Activated CD8-positive, alpha-beta memory T cell treated with anti-CD3 and anti-CD28 coated beads, Interleukin-2, amount 10 ng/mL, durations not matched to agents 7 days and 5 days (primary cell): ENCODE measurements at regions not wholly inside any gene's neighbourhood (a gene's known extent, or its start where the extent isn't known, plus 50 kb on each side); places are given as distances from the start of the nearest gene placed in this dataset.

Experiments
- ATAC-seq: fragments of 150-1000 bp; cut with Tn5 transposase; one replicate; pipeline ENCODE4 v1.10.0; 2021; ENCODE audit warnings: moderate library complexity
- CTCF ChIA-PET: fragments of 350-600 bp; sonication (Branson Sonifier 250); formaldehyde crosslinking; loops from one replicate; lab custom pipeline; 2021; ENCODE audit warnings: antibody characterized with exemption; lab: Charles Lee
- DNase-seq: peaks from one replicate; pipeline ENCODE4 v3.0.0-alpha.2; 2020
- H3K27ac Mint-ChIP-seq: one replicate; pipeline ENCODE4 v1.8.0; 2021; ENCODE audit warnings: mild to moderate bottlenecking, mixed read lengths
- H3K27me3 Mint-ChIP-seq: one replicate; pipeline ENCODE4 v1.8.0; 2021; ENCODE audit warnings: mixed read lengths
- H3K36me3 Mint-ChIP-seq: one replicate; pipeline ENCODE4 v1.8.0; 2021; ENCODE audit warnings: mild to moderate bottlenecking, mixed read lengths
- H3K4me1 Mint-ChIP-seq: one replicate; pipeline ENCODE4 v1.8.0; 2021; ENCODE audit warnings: mixed read lengths
- H3K4me3 Mint-ChIP-seq: one replicate; pipeline ENCODE4 v1.8.0; 2021; ENCODE audit warnings: mild to moderate bottlenecking, moderate library complexity, mixed read lengths
- H3K9me3 Mint-ChIP-seq: one replicate; pipeline ENCODE4 v1.8.0; 2022; ENCODE audit warnings: low read depth, mixed read lengths

DNA sequence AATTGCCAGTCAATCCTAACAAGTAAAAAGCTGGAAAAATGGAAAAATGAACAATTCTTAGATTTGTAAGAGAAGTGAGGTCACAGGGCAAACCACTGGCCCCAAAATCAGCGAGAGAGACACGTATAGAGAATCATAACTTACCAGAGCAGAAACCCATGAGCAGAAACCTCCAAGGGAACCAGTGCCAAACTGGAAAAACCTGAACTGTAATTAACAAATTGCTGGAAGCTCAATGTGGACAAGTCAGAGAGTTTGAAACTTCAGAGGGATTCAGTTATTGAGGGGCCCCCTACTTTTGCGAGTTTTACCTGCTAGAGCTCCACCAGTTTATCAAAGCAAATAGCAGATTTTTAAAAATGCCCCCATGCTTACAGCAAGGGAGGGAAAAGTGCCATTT lies 119.0 kb downstream of the C7orf25 start:
- Mint-ChIP-seq H3K27me3 (peaks cover 7% of the 10 kb centered on the region), H3K9me3 (no peaks in the 10 kb centered on the region), H3K36me3 (no peaks in the 10 kb centered on the region), H3K4me3 (no peak overlapping the region), H3K4me1 (no peaks in the 10 kb centered on the region), H3K27ac (no peak overlapping the region)
- ATAC-seq (no peak), DNase-seq (no peak)
- CTCF ChIA-PET, result no interaction called here

DNA sequence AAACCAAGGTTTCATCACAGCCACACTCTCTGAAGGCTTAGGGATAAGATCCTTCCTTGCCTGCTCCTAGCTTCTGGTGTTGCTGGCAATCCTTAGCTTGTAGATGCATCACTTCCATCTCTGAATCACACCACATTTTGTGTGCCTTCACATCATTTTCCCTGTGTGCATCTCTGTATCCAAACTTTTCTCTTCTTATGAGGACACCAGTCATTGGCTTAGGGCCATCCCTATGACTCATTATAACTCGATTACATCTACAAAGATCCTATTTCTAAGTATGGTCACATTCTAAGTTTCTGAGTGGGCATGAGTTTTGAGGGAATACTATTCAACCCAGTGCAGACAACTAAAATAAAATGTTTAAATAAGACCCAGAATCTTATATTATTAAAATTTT lies 121.7 kb downstream of the C7orf25 start:
- DNase-seq (no peak), ATAC-seq (no peak)
- Mint-ChIP-seq H3K36me3 (no peaks in the 10 kb centered on the region), H3K9me3 (no peaks in the 10 kb centered on the region), H3K4me1 (no peaks in the 10 kb centered on the region), H3K27ac (no peak overlapping the region), H3K4me3 (no peak overlapping the region), H3K27me3 (peaks cover 7% of the 10 kb centered on the region)
- CTCF ChIA-PET, result no interaction called here

DNA sequence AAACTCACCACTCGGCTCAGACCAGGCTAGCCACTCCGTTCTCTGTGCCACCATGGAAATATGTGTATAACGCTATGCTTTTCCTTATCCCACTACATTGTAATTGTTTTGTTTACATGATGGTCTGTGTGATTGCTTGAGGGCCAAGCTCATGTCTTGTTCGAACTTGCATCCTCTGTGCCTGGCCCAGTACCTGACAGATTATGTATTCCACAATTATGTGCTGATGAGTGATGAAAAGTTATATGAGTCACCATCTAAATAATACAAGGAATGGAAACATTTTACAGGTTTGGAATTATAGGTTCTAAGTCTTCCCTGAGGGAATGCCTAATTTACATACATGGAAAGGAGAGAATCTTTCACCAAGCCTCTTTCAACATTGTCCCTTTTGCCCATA lies 137.4 kb downstream of the C7orf25 start:
- Mint-ChIP-seq H3K36me3 (no peaks in the 10 kb centered on the region), H3K9me3 (peaks cover 8% of the 10 kb centered on the region), H3K27ac (no peak overlapping the region), H3K4me3 (no peak overlapping the region), H3K4me1 (no peaks in the 10 kb centered on the region), H3K27me3 (no peaks in the 10 kb centered on the region)
- ATAC-seq (no peak), DNase-seq (no peak)
- CTCF ChIA-PET, result no interaction called here

DNA sequence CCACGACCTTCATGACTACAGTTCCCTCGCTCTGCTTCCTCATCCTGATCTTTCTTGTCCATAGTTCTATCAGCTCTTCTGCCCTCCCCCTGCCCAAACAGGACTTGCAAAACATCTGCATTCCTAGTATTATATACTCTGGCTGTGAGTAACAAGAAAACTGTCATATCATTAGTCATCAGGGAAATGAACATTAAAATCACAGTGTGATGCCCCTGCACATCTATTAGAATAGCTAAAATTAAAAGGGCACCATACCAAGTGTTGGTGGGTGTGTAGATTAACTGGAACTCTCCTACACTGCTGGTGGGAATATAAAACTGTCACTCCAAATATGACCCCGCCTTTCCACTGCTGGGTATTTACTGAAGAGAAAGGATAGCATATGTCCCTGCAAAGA lies 141.8 kb downstream of the C7orf25 start:
- no peak overlapping the region for H3K27ac Mint-ChIP-seq
- H3K4me1 Mint-ChIP-seq, result no peaks in the 10 kb centered on the region
- H3K9me3 Mint-ChIP-seq, result no peaks in the 10 kb centered on the region
- H3K27me3 Mint-ChIP-seq, result no peaks in the 10 kb centered on the region
- DNase-seq, result no peak
- H3K4me3 Mint-ChIP-seq, result no peak overlapping the region
- no peak for ATAC-seq
- no peaks in the 10 kb centered on the region for H3K36me3 Mint-ChIP-seq
- CTCF ChIA-PET, result no interaction called here

DNA sequence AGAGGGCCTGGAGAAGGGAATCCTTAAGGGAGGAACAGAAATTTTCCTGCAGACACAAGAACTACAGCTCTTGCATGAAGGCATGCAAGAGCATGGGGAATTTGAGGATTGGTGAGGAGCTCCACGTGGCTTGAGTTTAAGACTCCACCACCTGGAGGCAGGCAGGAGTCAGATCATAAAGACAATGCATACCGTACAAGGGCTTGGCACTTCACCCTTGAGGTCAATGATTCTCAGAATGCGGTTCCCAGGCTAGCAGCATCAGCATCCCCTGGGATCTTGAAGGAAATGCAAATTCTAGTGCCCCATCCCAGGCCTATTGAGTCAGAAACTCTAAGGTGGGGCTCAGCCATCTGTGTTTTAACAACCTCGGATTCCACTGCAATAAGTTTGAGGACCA lies 143.8 kb downstream of the C7orf25 start:
- no peak for DNase-seq
- ATAC-seq, result no peak
- no peaks in the 10 kb centered on the region for H3K27me3 Mint-ChIP-seq
- no peak overlapping the region for H3K4me3 Mint-ChIP-seq
- no peak overlapping the region for H3K27ac Mint-ChIP-seq
- H3K9me3 Mint-ChIP-seq, result no peaks in the 10 kb centered on the region
- H3K4me1 Mint-ChIP-seq, result no peaks in the 10 kb centered on the region
- H3K36me3 Mint-ChIP-seq, result no peaks in the 10 kb centered on the region
- CTCF ChIA-PET, result no interaction called here

DNA sequence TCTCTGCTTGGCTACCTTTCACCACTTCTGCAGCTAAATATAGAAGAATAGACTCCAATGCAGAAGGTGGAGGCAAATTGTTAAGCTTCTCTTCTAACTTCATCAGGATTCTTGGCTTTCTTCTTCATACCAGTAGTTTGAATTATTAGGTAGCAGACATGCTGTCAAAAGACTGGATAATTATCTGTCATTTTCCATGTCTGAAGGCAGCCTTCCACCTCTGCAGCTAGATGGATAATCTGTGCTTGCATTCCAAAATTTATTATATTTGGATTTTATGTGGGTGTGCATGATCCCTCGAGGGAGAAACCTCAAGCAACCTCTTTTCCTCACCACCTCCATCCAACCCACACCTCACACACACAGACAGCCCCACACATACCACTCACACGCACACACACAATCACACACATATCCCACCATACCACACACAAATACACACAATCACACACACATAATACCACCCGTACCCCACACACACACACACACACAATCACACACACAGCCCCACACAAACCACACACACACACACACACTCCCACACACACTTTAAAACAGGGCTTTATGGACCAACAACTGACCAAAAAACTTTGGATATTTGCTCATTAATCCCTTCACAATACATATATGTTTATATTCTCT lies 145.0 kb downstream of the C7orf25 start:
- no peaks in the 10 kb centered on the region for H3K36me3 Mint-ChIP-seq
- no peaks in the 10 kb centered on the region for H3K27me3 Mint-ChIP-seq
- DNase-seq, result no peak
- no peak overlapping the region for H3K4me3 Mint-ChIP-seq
- H3K27ac Mint-ChIP-seq, result no peak overlapping the region
- no peaks in the 10 kb centered on the region for H3K9me3 Mint-ChIP-seq
- H3K4me1 Mint-ChIP-seq, result no peaks in the 10 kb centered on the region
- CTCF ChIA-PET, result no interaction called here
- no peak for ATAC-seq

DNA sequence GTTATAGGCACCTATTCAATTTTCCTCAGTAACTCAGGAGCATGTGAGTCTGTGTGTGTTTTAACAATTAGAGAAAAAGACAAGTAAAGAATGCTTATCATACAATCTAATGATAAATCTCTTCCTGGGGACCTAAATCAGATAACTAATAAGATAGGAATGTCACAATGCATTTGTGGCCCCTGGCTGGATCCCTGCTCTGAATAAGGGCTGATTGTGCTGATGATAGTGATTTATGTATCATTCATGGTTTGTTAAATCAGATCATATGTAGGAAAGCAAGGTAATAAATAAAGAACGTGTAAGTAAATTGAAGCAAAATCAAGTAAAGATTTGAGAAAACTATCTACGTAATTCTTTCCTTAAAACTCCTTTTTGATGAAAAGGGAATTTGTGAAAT lies 145.9 kb downstream of the C7orf25 start:
- no peaks in the 10 kb centered on the region for H3K4me1 Mint-ChIP-seq
- no peaks in the 10 kb centered on the region for H3K9me3 Mint-ChIP-seq
- CTCF ChIA-PET, result no interaction called here
- ATAC-seq (no peak), DNase-seq (no peak)
- peaks cover 1% of the 10 kb centered on the region for H3K27me3 Mint-ChIP-seq
- no peaks in the 10 kb centered on the region for H3K36me3 Mint-ChIP-seq
- no peak overlapping the region for H3K4me3 Mint-ChIP-seq
- no peak overlapping the region for H3K27ac Mint-ChIP-seq

DNA sequence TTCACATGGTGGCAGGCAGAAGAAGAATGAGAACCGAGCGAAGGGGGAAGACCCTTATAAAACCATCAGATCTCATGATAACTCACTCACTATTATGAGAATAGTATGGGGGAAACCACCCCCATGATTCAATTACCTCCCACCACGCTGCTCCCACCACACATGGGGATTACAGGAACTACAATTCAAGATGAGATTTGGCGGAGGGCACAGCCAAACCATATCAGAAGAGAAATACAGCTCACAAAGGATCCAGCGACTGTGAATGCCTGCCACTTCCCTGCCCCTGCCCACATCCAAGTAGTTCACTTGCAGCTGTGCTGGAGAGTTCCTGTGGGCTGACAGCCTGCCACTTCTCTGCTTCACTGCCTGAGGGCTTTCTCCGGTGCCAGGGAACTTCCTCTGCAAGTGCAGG lies 148.7 kb downstream of the C7orf25 start:
- no peak overlapping the region for H3K27ac Mint-ChIP-seq
- ATAC-seq (no peak), DNase-seq (no peak)
- H3K4me3 Mint-ChIP-seq, result no peak overlapping the region
- H3K9me3 Mint-ChIP-seq, result peaks cover 3% of the 10 kb centered on the region
- CTCF ChIA-PET, result no interaction called here
- H3K36me3 Mint-ChIP-seq, result no peaks in the 10 kb centered on the region
- peaks cover 2% of the 10 kb centered on the region for H3K27me3 Mint-ChIP-seq
- H3K4me1 Mint-ChIP-seq, result no peaks in the 10 kb centered on the region

DNA sequence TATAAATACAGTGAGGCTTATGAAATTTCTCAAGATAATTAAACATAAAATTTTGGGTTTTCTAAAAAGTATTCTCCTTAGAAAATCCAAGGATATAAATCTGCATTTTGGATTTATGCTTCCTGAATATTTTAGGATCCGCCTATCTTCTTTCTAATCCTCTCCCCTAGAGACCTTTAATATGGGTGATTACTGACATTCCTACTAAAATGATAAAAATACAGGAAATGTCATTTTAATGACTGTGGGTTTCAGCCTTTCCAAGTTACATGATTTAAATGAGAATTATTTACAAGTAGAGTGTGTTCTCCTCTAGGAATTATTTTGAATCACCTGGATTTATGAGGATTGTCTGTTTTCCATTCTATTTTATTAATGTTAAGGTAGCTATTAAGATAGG lies 150.4 kb downstream of the C7orf25 start:
- Mint-ChIP-seq H3K27me3 (peaks cover 2% of the 10 kb centered on the region), H3K4me1 (no peaks in the 10 kb centered on the region), H3K27ac (no peak overlapping the region), H3K4me3 (no peak overlapping the region), H3K36me3 (no peaks in the 10 kb centered on the region), H3K9me3 (peaks cover 3% of the 10 kb centered on the region)
- ATAC-seq (no peak), DNase-seq (no peak)
- CTCF ChIA-PET, result no interaction called here

DNA sequence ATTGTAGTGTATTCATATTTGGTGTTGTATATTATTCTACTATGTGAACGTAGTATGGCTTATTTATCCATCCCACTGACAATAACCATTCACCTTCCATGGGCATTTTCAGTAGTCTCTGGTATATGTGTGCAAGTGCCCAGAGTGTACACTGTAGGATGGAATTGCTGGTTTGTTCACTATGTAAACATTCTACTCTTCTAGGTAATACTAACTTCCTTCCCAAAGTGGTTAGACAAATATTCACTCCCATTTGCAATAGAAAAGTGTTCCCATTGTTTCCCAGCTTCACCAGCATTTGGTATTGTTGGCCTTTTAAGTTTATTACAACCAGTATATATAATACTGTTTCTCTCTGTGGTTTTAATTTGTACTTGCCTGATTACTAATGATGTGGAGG lies 153.7 kb downstream of the C7orf25 start:
- ATAC-seq, result no peak
- no peaks in the 10 kb centered on the region for H3K4me1 Mint-ChIP-seq
- no peak overlapping the region for H3K27ac Mint-ChIP-seq
- H3K27me3 Mint-ChIP-seq, result peaks cover 2% of the 10 kb centered on the region
- DNase-seq, result no peak
- H3K36me3 Mint-ChIP-seq, result no peaks in the 10 kb centered on the region
- no peak overlapping the region for H3K4me3 Mint-ChIP-seq
- CTCF ChIA-PET, result no interaction called here
- peaks cover 3% of the 10 kb centered on the region for H3K9me3 Mint-ChIP-seq

DNA sequence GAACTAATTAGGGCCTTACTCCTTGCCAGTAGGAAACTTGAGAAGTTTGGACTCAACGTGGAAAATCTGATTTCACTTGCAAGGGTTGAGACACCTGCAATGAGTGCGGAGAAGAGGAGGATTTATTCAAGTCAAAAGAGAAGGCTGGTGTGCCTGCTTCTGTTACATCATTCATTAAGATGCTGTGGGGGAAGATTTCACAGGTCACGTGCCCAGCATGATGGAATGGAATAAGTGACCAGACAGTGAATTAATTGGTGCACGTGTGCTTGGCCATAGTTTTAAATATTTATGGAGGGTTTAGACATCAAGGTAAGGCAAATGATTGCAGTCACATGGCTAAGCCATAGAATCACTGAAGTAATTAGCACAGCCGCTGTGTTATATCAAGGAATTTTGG lies 155.0 kb downstream of the C7orf25 start:
- Mint-ChIP-seq H3K4me1 (no peaks in the 10 kb centered on the region), H3K4me3 (no peak overlapping the region), H3K36me3 (no peaks in the 10 kb centered on the region), H3K27me3 (peaks cover 2% of the 10 kb centered on the region), H3K9me3 (peaks cover 3% of the 10 kb centered on the region), H3K27ac (no peak overlapping the region)
- ATAC-seq (no peak), DNase-seq (no peak)
- CTCF ChIA-PET, result no interaction called here

DNA sequence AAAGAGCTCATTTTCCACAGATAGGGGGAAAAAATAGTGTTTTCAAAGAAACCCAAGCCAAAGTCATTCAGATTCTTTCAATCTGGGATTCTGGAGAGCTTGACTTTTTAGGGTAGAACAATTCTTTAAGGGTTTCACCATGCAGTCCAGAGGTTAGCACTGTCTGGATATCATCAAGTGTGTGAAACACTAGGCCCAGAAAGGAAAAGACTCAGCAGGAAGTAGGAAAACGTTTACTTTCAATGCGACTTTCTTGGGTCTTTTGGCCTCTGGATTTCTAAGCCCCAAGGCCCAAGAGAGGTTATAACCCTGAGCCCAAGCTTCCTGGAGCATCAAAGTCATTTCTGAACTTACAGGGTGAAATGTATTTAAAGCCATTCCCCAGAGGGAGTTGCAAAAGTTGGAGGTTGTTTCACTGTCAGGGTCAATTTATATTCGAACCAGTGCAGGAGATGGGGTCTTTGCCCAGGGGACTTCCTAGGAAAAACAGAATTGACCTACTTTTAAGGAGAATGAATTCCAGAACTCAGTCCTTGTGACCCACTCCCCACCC lies 158.0 kb downstream of the C7orf25 start:
- no peak overlapping the region for H3K27ac Mint-ChIP-seq
- H3K4me1 Mint-ChIP-seq, result no peaks in the 10 kb centered on the region
- no peaks in the 10 kb centered on the region for H3K27me3 Mint-ChIP-seq
- no peaks in the 10 kb centered on the region for H3K36me3 Mint-ChIP-seq
- DNase-seq (no peak), ATAC-seq (no peak)
- CTCF ChIA-PET, result no interaction called here
- H3K4me3 Mint-ChIP-seq, result no peak overlapping the region
- H3K9me3 Mint-ChIP-seq, result peaks cover 5% of the 10 kb centered on the region

DNA sequence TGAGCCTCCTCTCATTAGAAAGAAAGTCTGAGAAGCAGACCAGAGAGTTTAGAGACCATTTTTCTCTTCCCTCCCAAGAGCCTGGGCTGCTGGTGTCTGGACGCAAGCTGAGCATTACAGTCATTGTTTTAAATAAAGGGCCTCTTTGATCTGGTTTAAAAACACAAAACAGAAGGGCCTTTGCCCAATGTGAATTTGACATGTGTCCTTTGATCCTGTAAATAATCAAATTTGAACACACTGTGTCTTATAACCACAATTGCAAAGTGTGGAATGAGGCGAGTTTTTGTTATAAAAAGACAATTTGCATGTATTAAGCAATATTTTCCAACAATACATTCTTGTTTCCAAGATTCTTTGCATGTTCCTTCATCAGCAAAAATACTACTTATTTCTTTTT lies 158.5 kb downstream of the C7orf25 start:
- CTCF ChIA-PET, result no interaction called here
- no peak for DNase-seq
- Mint-ChIP-seq H3K4me3 (no peak overlapping the region), H3K9me3 (peaks cover 2% of the 10 kb centered on the region), H3K27me3 (no peaks in the 10 kb centered on the region), H3K27ac (no peak overlapping the region), H3K4me1 (no peaks in the 10 kb centered on the region), H3K36me3 (no peaks in the 10 kb centered on the region)
- ATAC-seq, result no peak

DNA sequence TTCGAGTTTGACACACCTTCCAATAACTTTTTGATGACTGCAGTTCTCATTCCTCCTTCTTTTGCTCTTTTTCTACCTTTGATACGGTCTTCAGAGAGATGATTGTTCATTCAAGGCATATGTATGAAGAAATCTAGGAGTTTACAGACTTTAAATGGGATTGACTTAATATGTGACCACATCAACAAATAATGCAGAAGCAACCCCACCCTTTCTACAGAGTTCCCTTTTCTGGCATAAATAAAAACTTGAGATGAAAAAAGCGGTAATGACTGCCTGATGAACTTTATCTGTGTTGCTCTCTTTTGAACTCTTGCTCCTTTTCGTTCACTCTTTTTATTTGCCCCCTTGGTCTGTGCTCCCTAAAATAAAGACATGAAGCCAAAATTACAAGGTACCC lies 161.7 kb downstream of the C7orf25 start:
- H3K9me3 Mint-ChIP-seq, result peaks cover 2% of the 10 kb centered on the region
- no peak for DNase-seq
- no peak for ATAC-seq
- no peak overlapping the region for H3K4me3 Mint-ChIP-seq
- no peaks in the 10 kb centered on the region for H3K36me3 Mint-ChIP-seq
- no peaks in the 10 kb centered on the region for H3K27me3 Mint-ChIP-seq
- H3K27ac Mint-ChIP-seq, result no peak overlapping the region
- CTCF ChIA-PET, result no interaction called here
- no peaks in the 10 kb centered on the region for H3K4me1 Mint-ChIP-seq

DNA sequence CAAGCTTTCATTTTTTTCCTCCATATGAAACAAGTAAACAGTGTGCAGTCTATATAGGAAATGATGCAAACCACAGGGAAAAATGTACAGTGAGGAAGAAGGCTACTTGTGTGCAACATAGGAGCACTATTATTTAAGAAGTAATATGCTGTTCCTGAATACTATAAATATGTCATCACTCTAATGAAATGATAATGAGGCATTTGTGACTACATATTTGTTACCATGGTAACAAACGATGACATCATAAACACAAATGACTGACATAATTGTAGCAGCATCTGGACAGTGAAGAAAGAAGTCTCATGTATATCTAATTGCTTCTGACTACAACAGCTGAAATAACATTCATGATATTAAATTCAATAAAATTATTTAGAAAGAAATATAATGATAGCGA lies 164.8 kb downstream of the C7orf25 start:
- ATAC-seq, result no peak
- H3K36me3 Mint-ChIP-seq, result no peaks in the 10 kb centered on the region
- no peaks in the 10 kb centered on the region for H3K27me3 Mint-ChIP-seq
- H3K4me1 Mint-ChIP-seq, result no peaks in the 10 kb centered on the region
- CTCF ChIA-PET, result no interaction called here
- no peak for DNase-seq
- peaks cover 2% of the 10 kb centered on the region for H3K9me3 Mint-ChIP-seq
- H3K27ac Mint-ChIP-seq, result no peak overlapping the region
- no peak overlapping the region for H3K4me3 Mint-ChIP-seq
